Activated naive CD4-positive, alpha-beta T cell treated with anti-CD3 and anti-CD28 coated beads, Interleukin-2, amount 50 U/mL, for 72 hours (primary cell): ENCODE measurements at regions not wholly inside any gene's neighbourhood (a gene's known extent, or its start where the extent isn't known, plus 50 kb on each side); places are given as distances from the start of the nearest gene placed in this dataset.

ENCODE experiments used
- ATAC-seq, 2 donors: fragments of 150-1000 bp; cut with Tn5 transposase; 2 replicates each; pipeline ENCODE4 v1.10.0; 2021; ENCODE audit warnings: mild to moderate bottlenecking in 2 of 2, moderate library complexity in 2 of 2
- DNase-seq, 2 donors: peaks; one replicate each; pipeline ENCODE4 v3.0.0; 2021 to 2022; ENCODE audit warnings: low spot score in 2 of 2
- H3K27ac Mint-ChIP-seq, 2 donors: one replicate each; pipeline ENCODE4 v1.8.0; 2022; ENCODE audit warnings: mild to moderate bottlenecking in 2 of 2, mixed read lengths in 2 of 2
- H3K36me3 Mint-ChIP-seq, 2 donors: one replicate each; pipeline ENCODE4 v1.8.0; 2022; ENCODE audit warnings: mixed read lengths in 2 of 2
- H3K9me3 Mint-ChIP-seq, 2 donors: one replicate each; pipeline ENCODE4 v1.8.0; 2022; ENCODE audit warnings: mixed read lengths in 2 of 2

- ATAC-seq: no peak
- no peak for DNase-seq
- peaks cover 4 to 16% of the 10 kb centered on the region in 2 donors for H3K9me3 Mint-ChIP-seq
- H3K36me3 Mint-ChIP-seq: no peaks in the 10 kb centered on the region
- no peak overlapping the region for H3K27ac Mint-ChIP-seq
These were observed 361.1 kb upstream of the CHRM3 start for GRCh38 chr1:239025223-239025622.

GRCh38 chr1:239023732-239024360 is 362.5 kb upstream of the CHRM3 start:
- DNase-seq (no peak), ATAC-seq (no peak)
- Mint-ChIP-seq H3K9me3 (peaks cover 4 to 16% of the 10 kb centered on the region in 2 donors), H3K27ac (no peak overlapping the region), H3K36me3 (no peaks in the 10 kb centered on the region)

- DNase-seq (no peak), ATAC-seq (no peak)
- no peak overlapping the region for H3K27ac Mint-ChIP-seq
- no peaks in the 10 kb centered on the region for H3K36me3 Mint-ChIP-seq
- peaks cover 11 to 16% of the 10 kb centered on the region in 2 donors for H3K9me3 Mint-ChIP-seq
These were observed 370.0 kb upstream of the CHRM3 start for GRCh38 chr1:239016337-239016736.

GRCh38 chr1:239011382-239011781 is 375.0 kb upstream of the CHRM3 start:
- no peak for DNase-seq
- H3K27ac Mint-ChIP-seq: no peak overlapping the region
- ATAC-seq: no peak
- H3K36me3 Mint-ChIP-seq: no peaks in the 10 kb centered on the region
- H3K9me3 Mint-ChIP-seq: peaks cover 6 to 7% of the 10 kb centered on the region in 2 donors

GRCh38 chr1:239008568-239008967 is 377.8 kb upstream of the CHRM3 start:
- ATAC-seq (no peak), DNase-seq (no peak)
- peaks cover 6 to 7% of the 10 kb centered on the region in 2 donors for H3K9me3 Mint-ChIP-seq
- H3K36me3 Mint-ChIP-seq: no peaks in the 10 kb centered on the region
- H3K27ac Mint-ChIP-seq: no peak overlapping the region

GRCh38 chr1:239006276-239006675 is 380.1 kb upstream of the CHRM3 start:
- no peak overlapping the region for H3K27ac Mint-ChIP-seq
- DNase-seq (no peak), ATAC-seq (no peak)
- no peaks in the 10 kb centered on the region for H3K9me3 Mint-ChIP-seq
- no peaks in the 10 kb centered on the region for H3K36me3 Mint-ChIP-seq

- ATAC-seq: no peak
- no peak overlapping the region for H3K27ac Mint-ChIP-seq
- H3K9me3 Mint-ChIP-seq: peaks cover 3 to 8% of the 10 kb centered on the region in 2 donors
- no peak for DNase-seq
- no peaks in the 10 kb centered on the region for H3K36me3 Mint-ChIP-seq
These were observed 386.4 kb upstream of the CHRM3 start for GRCh38 chr1:238999944-239000343.

GRCh38 chr1:238998577-238998976 is 387.8 kb upstream of the CHRM3 start:
- H3K9me3 Mint-ChIP-seq: peaks cover 3 to 8% of the 10 kb centered on the region in 2 donors
- no peak overlapping the region for H3K27ac Mint-ChIP-seq
- DNase-seq: no peak
- H3K36me3 Mint-ChIP-seq: no peaks in the 10 kb centered on the region
- no peak for ATAC-seq

GRCh38 chr1:238991765-238992495 is 394.4 kb upstream of the CHRM3 start:
- no peak overlapping the region for H3K27ac Mint-ChIP-seq
- DNase-seq: no peak
- peaks cover under 1 to 4% of the 10 kb centered on the region in 2 donors for H3K9me3 Mint-ChIP-seq
- no peaks in the 10 kb centered on the region for H3K36me3 Mint-ChIP-seq
- no peak for ATAC-seq

GRCh38 chr1:238985312-238985711 is 401.1 kb upstream of the CHRM3 start:
- DNase-seq (no peak), ATAC-seq (no peak)
- H3K9me3 Mint-ChIP-seq: no peaks in the 10 kb centered on the region
- H3K27ac Mint-ChIP-seq: no peak overlapping the region
- H3K36me3 Mint-ChIP-seq: no peaks in the 10 kb centered on the region

- H3K27ac Mint-ChIP-seq: no peak overlapping the region
- H3K9me3 Mint-ChIP-seq: peaks cover 0 to 3% of the 10 kb centered on the region in 2 donors
- DNase-seq: no peak
- H3K36me3 Mint-ChIP-seq: no peaks in the 10 kb centered on the region
- no peak for ATAC-seq
These were observed 403.6 kb upstream of the CHRM3 start for GRCh38 chr1:238982736-238983135.

GRCh38 chr1:238981317-238981933 is 404.9 kb upstream of the CHRM3 start:
- DNase-seq (no peak), ATAC-seq (no peak)
- Mint-ChIP-seq H3K36me3 (no peaks in the 10 kb centered on the region), H3K27ac (no peak overlapping the region), H3K9me3 (peaks cover 0 to 3% of the 10 kb centered on the region in 2 donors)

- DNase-seq (no peak), ATAC-seq (no peak)
- no peak overlapping the region for H3K27ac Mint-ChIP-seq
- H3K9me3 Mint-ChIP-seq: peaks cover 0 to 3% of the 10 kb centered on the region in 2 donors
- H3K36me3 Mint-ChIP-seq: no peaks in the 10 kb centered on the region
These were observed 406.3 kb upstream of the CHRM3 start for GRCh38 chr1:238980053-238980452.

GRCh38 chr1:238964631-238965030 is 421.7 kb upstream of the CHRM3 start:
- Mint-ChIP-seq H3K36me3 (peaks cover 0 to 6% of the 10 kb centered on the region in 2 donors), H3K27ac (no peak overlapping the region), H3K9me3 (peaks cover 11 to 18% of the 10 kb centered on the region in 2 donors)
- ATAC-seq (no peak), DNase-seq (no peak)

- Mint-ChIP-seq H3K36me3 (peaks cover 0 to 6% of the 10 kb centered on the region in 2 donors), H3K27ac (no peak overlapping the region), H3K9me3 (peaks cover 11 to 18% of the 10 kb centered on the region in 2 donors)
- ATAC-seq (no peak), DNase-seq (no peak)
These were observed 423.4 kb upstream of the CHRM3 start for GRCh38 chr1:238962941-238963340.

GRCh38 chr1:238961790-238962189 is 424.6 kb upstream of the CHRM3 start:
- ATAC-seq: no peak
- no peak for DNase-seq

GRCh38 chr1:238960071-238960470 is 426.3 kb upstream of the CHRM3 start:
- no peak for ATAC-seq
- peaks cover 0 to 6% of the 10 kb centered on the region in 2 donors for H3K36me3 Mint-ChIP-seq
- no peak for DNase-seq
- H3K27ac Mint-ChIP-seq: no peak overlapping the region
- H3K9me3 Mint-ChIP-seq: peaks cover 11 to 20% of the 10 kb centered on the region in 2 donors

More at GRCh38 chr1:238961790-238962189, 424.6 kb upstream of the CHRM3 start:
- Mint-ChIP-seq H3K36me3 (peaks cover 0 to 6% of the 10 kb centered on the region in 2 donors), H3K27ac (no peak overlapping the region), H3K9me3 (peaks cover 11 to 22% of the 10 kb centered on the region in 2 donors)
